ENCODE measurements at regions not wholly inside any gene's neighbourhood (a gene's known extent, or its start where the extent isn't known, plus 50 kb on each side); places are given as distances from the start of the nearest gene placed in this dataset.

DNA sequence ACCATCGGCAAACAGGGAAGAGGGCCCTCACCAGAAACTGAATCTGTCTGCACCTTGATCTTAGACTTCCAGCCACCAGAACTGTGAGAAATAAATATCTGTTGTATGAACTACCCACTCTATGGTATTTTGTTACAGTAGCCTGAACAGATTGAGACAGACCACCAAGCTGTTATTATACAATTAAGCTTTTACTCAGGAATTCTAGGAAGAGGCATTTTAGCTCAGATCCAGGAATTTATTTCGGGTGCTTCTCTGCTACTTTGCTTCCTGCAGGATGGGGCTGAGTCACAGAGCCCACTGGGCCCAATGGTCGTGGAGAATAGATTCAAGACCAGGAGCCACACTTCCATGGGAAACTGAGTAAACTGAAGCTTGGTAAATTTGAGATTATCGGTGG lies 145.5 kb upstream of the PFN2 start:
- DNase-seq (ENCODE audit: low read depth, low spot score) (no peak), ATAC-seq (no peak)
- Histone ChIP-seq H3K9me3 (ENCODE audit: control insufficient read depth in 1 of 2, insufficient read depth in 1 of 2, low read depth in 1 of 2, low read length in 2 of 2) (no peaks in the 10 kb centered on the region), H3K4me2 (ENCODE audit: low read length) (no peak overlapping the region), H3K9ac (ENCODE audit: low read length) (no peak overlapping the region), H4K20me1 (ENCODE audit: insufficient read depth) (no peaks in the 10 kb centered on the region), H2AFZ (ENCODE audit: low read depth, low read length, poor library complexity, severe bottlenecking) (no peak overlapping the region), H3K27ac (ENCODE audit: low read depth, low read length) (no peak overlapping the region), H3K79me2 (ENCODE audit: insufficient read depth, low read length) (no peaks in the 10 kb centered on the region), H3K36me3 (ENCODE audit: control insufficient read depth in 1 of 2, insufficient read depth in 2 of 2, low read length in 2 of 2) (no peaks in the 10 kb centered on the region), H3K4me1 (ENCODE audit: control insufficient read depth in 1 of 2, insufficient read depth in 2 of 2, low read length in 2 of 2) (no peaks in the 10 kb centered on the region), H3K9me2 (ENCODE audit: insufficient read depth) (no peaks in the 10 kb centered on the region), H3K27me3 (ENCODE audit: insufficient read depth, low read length) (no peaks in the 10 kb centered on the region), H3K4me3 (replicated peaks in 1 of 2; ENCODE audit: low read depth in 1 of 2, low read length in 2 of 2) (no peak overlapping the region)
- ChIA-PET POLR2A (no interaction called here), RAD21 (ENCODE audit: low non-redundant PET in 1 of 2, low total read pairs in 2 of 2, uncharacterized antibody in 2 of 2, unreplicated experiment in 2 of 2) (no interaction called here), CTCF (no interaction called here)
- intact Hi-C loops (cut with micrococcal nuclease), result no loop called here
- TF ChIP-seq ATF3 (IDR thresholded peaks at IDR 0.05), result no peak
- no peak for TF ChIP-seq POLR2A (IDR thresholded peaks at IDR 0.05; ENCODE audit: borderline replicate concordance, extremely low read depth, insufficient read depth, insufficient read length)
- TF ChIP-seq, protein P1, sequence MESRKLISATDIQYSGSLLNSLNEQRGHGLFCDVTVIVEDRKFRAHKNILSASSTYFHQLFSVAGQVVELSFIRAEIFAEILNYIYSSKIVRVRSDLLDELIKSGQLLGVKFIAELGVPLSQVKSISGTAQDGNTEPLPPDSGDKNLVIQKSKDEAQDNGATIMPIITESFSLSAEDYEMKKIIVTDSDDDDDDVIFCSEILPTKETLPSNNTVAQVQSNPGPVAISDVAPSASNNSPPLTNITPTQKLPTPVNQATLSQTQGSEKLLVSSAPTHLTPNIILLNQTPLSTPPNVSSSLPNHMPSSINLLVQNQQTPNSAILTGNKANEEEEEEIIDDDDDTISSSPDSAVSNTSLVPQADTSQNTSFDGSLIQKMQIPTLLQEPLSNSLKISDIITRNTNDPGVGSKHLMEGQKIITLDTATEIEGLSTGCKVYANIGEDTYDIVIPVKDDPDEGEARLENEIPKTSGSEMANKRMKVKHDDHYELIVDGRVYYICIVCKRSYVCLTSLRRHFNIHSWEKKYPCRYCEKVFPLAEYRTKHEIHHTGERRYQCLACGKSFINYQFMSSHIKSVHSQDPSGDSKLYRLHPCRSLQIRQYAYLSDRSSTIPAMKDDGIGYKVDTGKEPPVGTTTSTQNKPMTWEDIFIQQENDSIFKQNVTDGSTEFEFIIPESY (IDR thresholded peaks at IDR 0.05; ENCODE audit: extremely low read depth, insufficient replicate concordance, low read length), result no peak
- no peak for TF ChIP-seq FOSL1 (IDR thresholded peaks at IDR 0.05; ENCODE audit: low read depth)
- TF ChIP-seq YY1 (IDR thresholded peaks at IDR 0.05; ENCODE audit: extremely low read depth, insufficient replicate concordance, low read depth, low read length), result no peak
- no peak for TF ChIP-seq EGR1 (IDR thresholded peaks at IDR 0.05; ENCODE audit: low read depth)
- no peak for TF ChIP-seq ZFX (IDR thresholded peaks at IDR 0.05)
- TF ChIP-seq EZH2 (IDR thresholded peaks at IDR 0.05), result no peak
- TF ChIP-seq, protein P2, sequence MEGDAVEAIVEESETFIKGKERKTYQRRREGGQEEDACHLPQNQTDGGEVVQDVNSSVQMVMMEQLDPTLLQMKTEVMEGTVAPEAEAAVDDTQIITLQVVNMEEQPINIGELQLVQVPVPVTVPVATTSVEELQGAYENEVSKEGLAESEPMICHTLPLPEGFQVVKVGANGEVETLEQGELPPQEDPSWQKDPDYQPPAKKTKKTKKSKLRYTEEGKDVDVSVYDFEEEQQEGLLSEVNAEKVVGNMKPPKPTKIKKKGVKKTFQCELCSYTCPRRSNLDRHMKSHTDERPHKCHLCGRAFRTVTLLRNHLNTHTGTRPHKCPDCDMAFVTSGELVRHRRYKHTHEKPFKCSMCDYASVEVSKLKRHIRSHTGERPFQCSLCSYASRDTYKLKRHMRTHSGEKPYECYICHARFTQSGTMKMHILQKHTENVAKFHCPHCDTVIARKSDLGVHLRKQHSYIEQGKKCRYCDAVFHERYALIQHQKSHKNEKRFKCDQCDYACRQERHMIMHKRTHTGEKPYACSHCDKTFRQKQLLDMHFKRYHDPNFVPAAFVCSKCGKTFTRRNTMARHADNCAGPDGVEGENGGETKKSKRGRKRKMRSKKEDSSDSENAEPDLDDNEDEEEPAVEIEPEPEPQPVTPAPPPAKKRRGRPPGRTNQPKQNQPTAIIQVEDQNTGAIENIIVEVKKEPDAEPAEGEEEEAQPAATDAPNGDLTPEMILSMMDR (IDR thresholded peaks at IDR 0.05 in 2 of 3, conservative IDR thresholded peaks at IDR 0.05 in 1 of 3; ENCODE audit: borderline replicate concordance in 1 of 3, insufficient read depth in 1 of 3, low read depth in 2 of 3, low read length in 2 of 3), result no peak
- no peak for TF ChIP-seq CBX3 (IDR thresholded peaks at IDR 0.05; ENCODE audit: low read depth)
- TF ChIP-seq TCF7L2 (IDR thresholded peaks at IDR 0.05; ENCODE audit: borderline replicate concordance, extremely low read depth, insufficient read depth, insufficient read length), result no peak
- no peak for TF ChIP-seq POLR2AphosphoS5 (IDR thresholded peaks at IDR 0.05; ENCODE audit: low read depth, low read length)
- TF ChIP-seq SIN3A (IDR thresholded peaks at IDR 0.05; ENCODE audit: low read depth), result no peak
- BruUV-seq (replicated peaks), result no TSS peak

Data from HCT116 (cell line).